ENCODE measurements at regions not wholly inside any gene's neighbourhood (a gene's known extent, or its start where the extent isn't known, plus 50 kb on each side); places are given as distances from the start of the nearest gene placed in this dataset.

GRCh38 chr18:50444539-50444938, 69.7 kb downstream of the SKA1 start:
- intact Hi-C loops (cut with DNase I, micrococcal nuclease): no loop called here
- DNase-seq: no peak
- no peak for ATAC-seq

- DNase-seq (no peak), ATAC-seq (no peak)
- intact Hi-C loops (cut with DNase I, micrococcal nuclease): no loop called here
Measured at GRCh38 chr18:50446629-50447028, 71.8 kb downstream of the SKA1 start.

- intact Hi-C loops (cut with DNase I, micrococcal nuclease): no loop called here
- ATAC-seq: peak; percentile 74
- no peak for DNase-seq
Measured at GRCh38 chr18:50447102-50447741, 72.4 kb downstream of the SKA1 start.

- no peak for ATAC-seq
- DNase-seq: no peak
- intact Hi-C loops (cut with DNase I, micrococcal nuclease): no loop called here
Measured at GRCh38 chr18:50447952-50448351, 73.1 kb downstream of the SKA1 start.

GRCh38 chr18:50451100-50451842, 76.4 kb downstream of the SKA1 start:
- ATAC-seq: no peak
- intact Hi-C loops (cut with DNase I, micrococcal nuclease): no loop called here
- no peak for DNase-seq

- intact Hi-C loops (cut with DNase I, micrococcal nuclease): no loop called here
- DNase-seq: no peak
- peak; percentile 61 for ATAC-seq
Measured at GRCh38 chr18:50453014-50453680, 78.3 kb downstream of the SKA1 start.

- DNase-seq (no peak), ATAC-seq (no peak)
- intact Hi-C loops (cut with DNase I, micrococcal nuclease): no loop called here
Measured at GRCh38 chr18:50453732-50454131, 78.9 kb downstream of the SKA1 start.

- ATAC-seq: no peak
- intact Hi-C loops (cut with DNase I, micrococcal nuclease): no loop called here
- no peak for DNase-seq
Measured at GRCh38 chr18:50454387-50454988, 79.6 kb downstream of the SKA1 start.

GRCh38 chr18:50456285-50456684, 81.4 kb downstream of the SKA1 start:
- DNase-seq (no peak), ATAC-seq (peak; percentile 80)
- intact Hi-C loops (cut with DNase I, micrococcal nuclease): no loop called here

- ATAC-seq: no peak
- intact Hi-C loops (cut with DNase I, micrococcal nuclease): no loop called here
- DNase-seq: no peak
Measured at GRCh38 chr18:50457639-50458038, 82.8 kb downstream of the SKA1 start.

GRCh38 chr18:50458366-50458765, 83.5 kb downstream of the SKA1 start:
- ATAC-seq (no peak), DNase-seq (no peak)
- intact Hi-C loops (cut with DNase I, micrococcal nuclease): no loop called here

GRCh38 chr18:50458796-50459195, 84.0 kb downstream of the SKA1 start:
- intact Hi-C loops (cut with DNase I, micrococcal nuclease): no loop called here
- DNase-seq (no peak), ATAC-seq (peak; percentile 52)

GRCh38 chr18:50460062-50460461, 85.2 kb downstream of the SKA1 start:
- ATAC-seq (no peak), DNase-seq (no peak)
- intact Hi-C loops (cut with DNase I, micrococcal nuclease): no loop called here

- ATAC-seq (no peak), DNase-seq (no peak)
- intact Hi-C loops (cut with DNase I, micrococcal nuclease): no loop called here
Measured at GRCh38 chr18:50460716-50461115, 85.9 kb downstream of the SKA1 start.

- intact Hi-C loops (cut with DNase I, micrococcal nuclease): no loop called here
- ATAC-seq (no peak), DNase-seq (no peak)
Measured at GRCh38 chr18:50461251-50461650, 86.4 kb downstream of the SKA1 start.

GRCh38 chr18:50465211-50466153, 90.6 kb downstream of the SKA1 start:
- no peak for DNase-seq
- intact Hi-C loops (cut with DNase I, micrococcal nuclease): no loop called here
- ATAC-seq: no peak

- intact Hi-C loops (cut with DNase I, micrococcal nuclease): no loop called here
- no peak for ATAC-seq
Measured at GRCh38 chr18:50466634-50467033, 91.8 kb downstream of the SKA1 start.

GRCh38 chr18:50468807-50469206, 91.1 kb upstream of the MAPK4 start:
- DNase-seq (no peak), ATAC-seq (no peak)
- intact Hi-C loops (cut with DNase I, micrococcal nuclease): no loop called here

More at GRCh38 chr18:50466634-50467033, 91.8 kb downstream of the SKA1 start:
- no peak for DNase-seq

GRCh38 chr18:50469380-50469781, 90.5 kb upstream of the MAPK4 start:
- no peak for DNase-seq
- ATAC-seq: no peak

More at GRCh38 chr18:50469380-50469781, 90.5 kb upstream of the MAPK4 start:
- intact Hi-C loops (cut with DNase I, micrococcal nuclease): no loop called here
